Dedifferentiated amniotic fluid mesenchymal stem cell (primary cell): ENCODE measurements at regions not wholly inside any gene's neighbourhood (a gene's known extent, or its start where the extent isn't known, plus 50 kb on each side); places are given as distances from the start of the nearest gene placed in this dataset.

Experiments
- DNase-seq: peaks from one replicate; pipeline ENCODE4 v3.0.0-alpha.2; 2016; ENCODE audit errors: extremely low spot score

- DNase-seq, result no peak
Observed at GRCh38 chr16:86293906-86294305, 216.4 kb upstream of the FOXF1 start.

GRCh38 chr16:86294535-86295196 is 215.7 kb upstream of the FOXF1 start:
- DNase-seq, result no peak

GRCh38 chr16:86296256-86296655 is 214.1 kb upstream of the FOXF1 start:
- no peak for DNase-seq

GRCh38 chr16:86297391-86297790 is 212.9 kb upstream of the FOXF1 start:
- no peak for DNase-seq

GRCh38 chr16:86297866-86298757 is 212.2 kb upstream of the FOXF1 start:
- no peak for DNase-seq

DNA sequence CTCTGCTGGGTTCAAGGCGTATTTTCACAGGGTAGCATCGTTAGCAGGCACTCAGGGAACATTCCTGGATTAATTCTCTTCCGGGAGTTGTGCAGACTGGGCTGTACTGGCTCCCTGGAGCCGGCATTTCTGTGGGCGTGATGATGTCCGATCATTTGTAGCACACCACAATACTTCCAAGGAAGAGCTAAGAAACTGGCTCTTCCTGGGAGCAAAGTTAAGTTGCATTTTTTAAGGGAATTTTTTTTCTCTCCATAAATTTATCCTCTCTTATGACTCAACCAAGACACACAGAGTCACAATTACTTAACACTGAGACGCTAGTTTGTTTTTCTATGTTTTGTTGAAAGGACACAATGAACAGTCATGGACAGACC is 211.6 kb upstream of the FOXF1 start:
- DNase-seq, result no peak

GRCh38 chr16:86299882-86300610 is 210.3 kb upstream of the FOXF1 start:
- no peak for DNase-seq

DNA sequence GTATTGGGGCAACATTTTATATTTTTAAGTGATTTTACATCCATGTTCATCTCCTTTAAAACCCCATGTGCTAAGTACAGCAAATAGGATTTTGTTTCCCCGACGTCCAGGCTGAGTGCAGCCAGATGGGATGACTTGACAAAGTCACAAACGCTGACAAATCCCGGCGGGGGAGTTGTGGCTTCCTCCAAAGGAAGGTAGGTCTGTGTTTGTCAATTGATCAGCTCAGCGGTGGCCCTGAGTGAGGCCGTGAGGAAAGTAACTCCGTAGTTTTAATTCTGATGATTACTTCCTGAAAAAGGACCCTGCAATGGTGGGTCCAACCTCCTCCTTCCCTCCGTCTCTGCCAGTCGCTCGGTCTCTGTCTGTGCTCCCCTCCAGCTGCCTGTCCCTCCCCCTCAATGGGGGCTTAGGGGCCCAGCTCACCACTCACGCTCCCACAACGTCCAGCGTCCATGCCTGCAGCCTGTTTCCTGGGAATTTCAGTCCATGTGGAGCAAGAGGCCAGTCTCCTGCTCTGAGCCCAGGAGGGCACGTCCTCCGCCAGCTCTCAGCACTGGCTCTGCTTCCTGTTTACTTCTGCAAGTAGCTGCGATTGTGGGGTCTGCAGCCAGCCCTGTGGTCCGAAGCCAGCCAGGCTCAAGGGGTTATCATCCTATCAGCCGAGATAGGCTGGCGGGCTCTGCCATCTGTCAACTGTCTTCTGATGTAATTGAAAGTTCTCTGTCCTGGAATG is 209.4 kb upstream of the FOXF1 start:
- no peak for DNase-seq

- DNase-seq, result no peak
Observed at GRCh38 chr16:86302421-86303109, 207.8 kb upstream of the FOXF1 start.

DNA sequence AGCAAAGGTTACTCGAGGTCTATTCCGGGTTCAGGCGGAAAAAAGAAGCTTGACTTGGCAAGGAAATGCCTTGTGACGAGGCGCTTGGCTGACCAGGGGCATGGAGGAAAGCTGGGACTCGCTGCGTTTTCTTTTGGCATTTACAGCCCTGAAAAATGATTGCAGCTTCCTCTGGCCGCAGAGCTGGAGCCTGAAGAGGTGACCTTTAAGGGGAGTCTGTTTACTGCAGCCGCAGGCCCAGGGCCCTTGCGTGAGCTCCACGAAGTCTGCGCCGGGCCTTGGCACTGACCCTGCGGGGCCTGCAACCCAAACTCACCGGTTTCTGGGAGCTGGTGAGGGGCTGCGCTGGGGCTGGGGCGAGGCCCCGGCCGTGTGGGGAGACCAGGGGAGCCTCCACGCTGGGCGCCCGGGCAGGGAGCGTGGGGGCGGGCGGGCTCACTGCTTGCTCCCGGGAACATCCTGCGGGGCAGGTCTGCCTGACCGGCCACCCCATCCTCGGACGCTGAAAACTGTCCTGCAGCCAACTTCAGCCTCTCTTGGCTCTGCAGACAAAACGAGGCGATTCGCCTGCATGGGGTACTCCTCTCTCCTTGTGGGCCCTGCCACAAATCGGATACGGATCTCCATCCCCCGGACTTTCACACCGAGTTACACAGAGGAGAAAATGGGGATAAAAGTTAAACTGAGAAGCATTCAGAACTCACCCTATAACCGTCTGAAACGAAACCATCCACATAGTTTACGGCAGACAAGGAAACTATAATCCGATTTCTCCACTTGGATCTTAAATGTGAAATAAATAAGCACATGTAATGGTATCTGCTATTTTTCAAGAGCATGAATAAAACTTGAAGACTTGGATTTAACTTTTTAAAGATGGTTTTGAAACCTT is 206.3 kb upstream of the FOXF1 start:
- no peak for DNase-seq

GRCh38 chr16:86304868-86305267 is 205.5 kb upstream of the FOXF1 start:
- no peak for DNase-seq

DNA sequence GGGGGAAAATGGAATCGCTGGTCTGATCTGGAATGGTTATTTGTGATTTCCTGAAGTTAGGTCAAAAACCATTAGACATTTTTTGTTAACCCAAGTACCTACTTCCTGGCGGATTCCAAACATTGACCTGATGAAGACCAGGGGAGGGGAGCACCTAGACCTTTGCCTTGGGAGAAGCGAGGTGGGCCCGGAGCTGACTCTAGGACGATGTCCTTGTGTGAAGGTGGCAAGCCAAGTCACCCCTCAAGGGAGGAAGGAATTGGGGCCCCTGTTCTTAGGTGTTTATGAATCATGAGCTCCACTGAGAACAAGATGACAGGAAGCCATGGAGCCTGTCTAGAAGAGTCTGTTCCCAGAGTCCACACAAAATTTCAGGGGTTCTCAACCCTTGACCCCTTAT is 204.9 kb upstream of the FOXF1 start:
- no peak for DNase-seq

DNA sequence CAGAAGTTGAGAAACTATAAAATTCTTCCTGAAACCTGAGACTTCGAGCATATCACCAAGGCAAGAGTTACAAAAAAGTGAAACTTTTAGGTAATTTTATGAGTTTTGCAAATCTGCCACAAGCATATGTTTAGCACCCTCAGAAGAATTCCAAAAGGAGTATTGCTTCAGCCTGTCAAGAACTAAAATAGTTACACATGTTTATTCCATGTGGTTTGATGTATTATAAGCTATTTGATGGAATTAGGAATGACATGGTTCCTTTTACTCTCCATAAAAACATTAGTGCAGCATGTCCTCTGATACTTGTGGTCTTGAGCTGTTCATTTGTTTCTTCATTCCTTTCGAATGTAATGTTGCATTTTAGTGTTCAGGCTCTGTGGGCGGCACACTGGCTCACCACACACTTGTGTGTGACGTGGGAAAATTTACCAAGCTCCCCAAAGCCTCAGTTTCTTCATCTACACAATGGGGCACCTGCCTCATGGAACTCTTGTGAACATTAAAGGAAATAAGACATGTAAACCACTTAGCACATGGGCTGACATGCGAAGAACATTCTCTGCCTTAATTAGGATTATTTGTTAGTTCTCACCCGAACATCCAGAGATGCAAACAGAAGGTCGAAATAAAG is 204.2 kb upstream of the FOXF1 start:
- peak; percentile 26 for DNase-seq

DNA sequence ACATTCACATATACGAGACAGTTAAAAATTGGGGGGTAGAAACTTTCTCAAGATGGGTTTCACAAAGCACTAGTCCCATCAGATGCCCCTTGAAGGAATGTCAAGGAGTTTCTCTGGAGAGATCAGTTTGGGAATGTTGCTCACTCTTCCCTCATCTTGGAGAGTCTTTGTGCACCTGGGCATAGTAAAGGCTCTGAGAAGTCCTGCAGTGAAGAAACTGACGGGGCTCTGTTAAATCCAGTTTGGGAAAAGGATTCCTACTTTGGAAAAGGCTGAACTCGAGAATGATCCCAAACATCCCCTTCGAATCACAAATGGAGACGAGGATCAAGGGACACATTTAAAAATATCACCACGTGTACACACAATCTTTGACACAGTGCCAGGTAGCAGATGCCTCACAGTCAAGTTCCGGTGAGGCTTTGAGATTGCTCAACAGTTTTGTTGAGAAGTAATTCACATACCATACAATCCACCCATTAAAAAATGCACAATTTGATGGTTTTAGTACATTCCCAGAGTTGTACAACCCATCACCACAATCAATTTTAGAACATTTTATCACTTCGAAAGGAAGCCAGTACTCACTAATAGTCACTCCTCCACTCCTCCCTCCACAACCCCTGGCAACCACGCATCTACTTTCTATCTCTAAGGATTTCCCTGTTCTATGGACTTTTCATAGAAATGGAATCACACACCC is 203.4 kb upstream of the FOXF1 start:
- no peak for DNase-seq

- peak; percentile 35 for DNase-seq
Observed at GRCh38 chr16:86307514-86307903, 202.8 kb upstream of the FOXF1 start.

DNA sequence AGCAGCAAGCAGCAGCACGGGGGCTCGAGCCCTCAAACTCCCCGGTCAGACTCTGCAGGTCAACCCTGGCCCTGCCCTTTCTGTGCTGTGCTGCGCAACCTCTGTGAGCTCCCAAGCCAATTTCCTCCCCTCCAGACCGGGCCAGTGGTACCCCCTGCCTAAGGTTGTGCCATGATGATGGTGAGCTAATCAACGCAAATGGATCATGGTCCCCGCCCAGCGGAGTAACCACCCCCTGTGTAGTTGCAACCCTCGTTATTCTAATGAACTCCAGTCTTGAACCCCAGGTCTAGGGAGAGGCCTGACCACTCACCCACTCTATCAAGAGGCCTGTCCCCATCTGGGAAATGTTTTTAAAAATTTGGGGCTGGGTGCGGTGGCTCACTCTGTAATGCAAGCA is 201.8 kb upstream of the FOXF1 start:
- DNase-seq, result no peak

GRCh38 chr16:86313631-86314030 is 196.7 kb upstream of the FOXF1 start:
- DNase-seq, result no peak

- no peak for DNase-seq
Observed at GRCh38 chr16:86314402-86315025, 195.8 kb upstream of the FOXF1 start.
